Ovary (tissue), 3 donors: ENCODE measurements at regions not wholly inside any gene's neighbourhood (a gene's known extent, or its start where the extent isn't known, plus 50 kb on each side); places are given as distances from the start of the nearest gene placed in this dataset.

Source experiments
- CTCF ChIP-seq, 3 donors: fragments of 450-650 bp in 2 of 3; fragments of 200-600 bp in 1 of 3; IDR thresholded peaks; one replicate each; pipeline versions ENCODE4 v1.5.1 to v1.8.0; 2016 to 2022; ENCODE audit warnings: antibody characterized with exemption in 3 of 3, mild to moderate bottlenecking in 1 of 3
- POLR2A ChIP-seq: fragments of 450-650 bp; IDR thresholded peaks from one replicate; pipeline ENCODE4 v1.6.1; 2017; ENCODE audit warnings: antibody characterized with exemption, mild to moderate bottlenecking, moderate library complexity
- donor health status: DM: no; HTN: no; CAD: no.

- TF ChIP-seq CTCF (IDR thresholded peaks at IDR 0.05) (no peak), POLR2A (no peak)
Measured at GRCh38 chr12:124458220-124458991, 109.0 kb downstream of the NCOR2 start.
